Hepatocyte (in vitro differentiated cells): ENCODE measurements at regions not wholly inside any gene's neighbourhood (a gene's known extent, or its start where the extent isn't known, plus 50 kb on each side); places are given as distances from the start of the nearest gene placed in this dataset.

ENCODE experiments used
- CTCF ChIP-seq: fragments of 200-600 bp; sonication (generic); IDR thresholded peaks from 2 replicates; pipeline ENCODE4 v1.5.1; 2016; ENCODE audit warnings: antibody characterized with exemption, mild to moderate bottlenecking; ENCODE audit not compliant: poor library complexity
- EZH2 ChIP-seq: fragments of 200-600 bp; sonication (generic); IDR thresholded peaks from 2 replicates; pipeline ENCODE4 v1.6.1; 2016; ENCODE audit warnings: antibody characterized with exemption, mild to moderate bottlenecking, borderline replicate concordance
- EZH2phosphoT487 ChIP-seq: fragments of 200-600 bp; sonication (generic); IDR thresholded peaks from one replicate; pipeline ENCODE4 v1.6.1; 2018; ENCODE audit warnings: antibody characterized with exemption, mild to moderate bottlenecking, low read depth, moderate library complexity; ENCODE audit not compliant: unreplicated experiment, severe bottlenecking

- no peak for TF ChIP-seq CTCF
- TF ChIP-seq EZH2, result no peak
- no peak for TF ChIP-seq EZH2phosphoT487
Measured at GRCh38 chr10:28873540-28873939, 196.2 kb downstream of the BAMBI start.
